HG03097 (cell line): ENCODE measurements at regions not wholly inside any gene's neighbourhood (a gene's known extent, or its start where the extent isn't known, plus 50 kb on each side); places are given as distances from the start of the nearest gene placed in this dataset.

Experiments used
- ATAC-seq: cut with Tn5 transposase; IDR thresholded peaks from one replicate; pipeline ENCODE4 v1.9.1; 2021; ENCODE audit not compliant: unreplicated experiment, low FRiP score

DNA sequence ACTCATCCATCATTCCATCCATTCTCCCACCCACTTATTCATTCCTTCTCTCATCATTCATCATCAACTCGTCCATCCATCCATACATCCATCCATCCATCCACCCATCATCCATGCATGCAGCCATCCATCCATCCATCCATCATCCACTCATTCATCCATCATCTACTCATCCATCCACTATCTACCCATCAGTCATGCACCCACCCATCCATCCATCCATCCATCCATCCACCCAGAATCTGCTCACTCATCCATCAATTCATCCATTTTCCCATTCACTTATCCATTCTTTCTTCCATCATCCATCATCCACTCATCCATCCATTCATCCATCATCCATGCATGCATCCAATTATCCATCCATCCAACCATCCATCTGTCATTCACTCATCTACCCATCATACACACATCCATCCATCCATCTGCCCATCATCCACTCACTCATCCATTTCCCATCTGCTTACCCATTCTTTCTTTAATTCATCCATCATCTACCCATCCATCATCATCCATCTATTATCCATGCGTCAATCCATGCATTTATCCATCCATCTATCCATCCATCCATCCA, 107.1 kb upstream of the WSCD2 start:
- ATAC-seq = no peak

DNA sequence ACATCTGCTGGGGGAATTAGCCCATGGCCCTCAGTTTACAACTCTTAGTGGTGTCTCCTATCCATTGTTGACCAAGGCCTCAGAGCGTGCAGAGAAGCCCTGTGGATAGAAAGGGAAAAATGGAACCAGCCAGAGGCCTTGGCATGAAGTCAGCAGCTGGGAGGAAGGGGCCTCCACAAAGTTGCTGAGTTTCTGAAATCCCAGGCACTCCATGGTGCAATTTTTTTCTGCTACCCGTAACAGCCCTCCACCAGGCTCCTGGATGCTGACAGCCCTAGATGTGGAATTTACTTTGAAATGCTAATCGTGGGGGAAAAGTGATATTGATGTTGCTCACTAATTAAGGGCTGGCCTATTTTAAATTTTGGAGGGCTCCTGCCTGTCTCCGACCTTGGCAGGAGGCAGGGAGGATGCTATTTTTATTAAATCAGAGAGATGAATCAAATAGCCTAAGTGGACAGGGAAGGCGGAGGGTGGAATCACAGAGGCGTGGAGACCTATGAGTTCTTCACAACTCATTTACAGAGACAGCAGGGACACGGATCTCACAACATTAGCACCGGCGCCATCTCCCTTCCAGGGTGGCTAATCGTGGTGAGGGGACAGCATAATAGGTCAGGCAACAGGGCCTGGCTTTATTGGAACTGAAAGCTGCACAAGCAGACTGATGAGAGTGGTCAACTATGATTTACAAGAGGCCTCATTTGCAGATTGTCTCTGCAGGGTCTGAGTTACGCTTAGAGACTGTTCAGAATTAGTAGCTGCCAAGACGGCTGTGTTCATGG, 99.8 kb upstream of the WSCD2 start:
- no peak for ATAC-seq

DNA sequence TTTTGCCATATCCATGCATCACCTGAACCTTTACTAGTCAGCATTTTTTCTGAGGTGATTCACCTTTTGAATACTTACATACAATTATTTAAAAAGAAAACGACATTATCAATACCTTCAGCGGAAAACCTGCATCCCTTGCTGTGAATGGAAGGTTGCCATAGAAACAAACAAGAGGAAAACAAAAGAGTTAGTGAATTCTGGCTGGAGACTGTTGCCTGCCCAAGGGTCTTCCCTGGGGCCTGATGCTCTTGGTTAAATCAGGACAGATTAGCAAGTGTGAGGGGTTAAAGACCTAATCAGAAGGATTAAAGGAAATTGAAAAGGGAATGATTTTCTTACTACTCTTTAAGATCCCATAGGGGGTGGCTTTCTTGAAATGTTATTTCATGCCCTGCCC, 96.0 kb upstream of the WSCD2 start:
- ATAC-seq = no peak

DNA sequence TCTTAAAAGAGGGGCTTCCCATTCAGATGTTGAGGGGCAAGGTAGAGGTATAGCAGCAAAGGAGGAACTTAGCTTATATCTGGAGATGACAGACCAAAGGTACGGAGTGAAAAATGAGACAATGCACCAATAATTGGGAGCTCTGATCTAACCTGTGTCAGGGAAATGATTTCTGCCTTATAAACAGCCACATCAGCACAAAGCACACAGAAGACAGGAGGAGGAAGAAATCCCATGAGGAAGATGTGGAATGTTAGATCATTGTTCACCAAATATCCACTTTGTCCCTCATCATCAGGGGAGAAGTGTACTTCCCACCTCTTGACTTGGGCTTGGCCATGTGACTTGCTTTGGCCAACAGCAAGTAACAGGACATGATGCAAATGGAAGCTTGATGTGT, 93.7 kb upstream of the WSCD2 start:
- no peak for ATAC-seq

DNA sequence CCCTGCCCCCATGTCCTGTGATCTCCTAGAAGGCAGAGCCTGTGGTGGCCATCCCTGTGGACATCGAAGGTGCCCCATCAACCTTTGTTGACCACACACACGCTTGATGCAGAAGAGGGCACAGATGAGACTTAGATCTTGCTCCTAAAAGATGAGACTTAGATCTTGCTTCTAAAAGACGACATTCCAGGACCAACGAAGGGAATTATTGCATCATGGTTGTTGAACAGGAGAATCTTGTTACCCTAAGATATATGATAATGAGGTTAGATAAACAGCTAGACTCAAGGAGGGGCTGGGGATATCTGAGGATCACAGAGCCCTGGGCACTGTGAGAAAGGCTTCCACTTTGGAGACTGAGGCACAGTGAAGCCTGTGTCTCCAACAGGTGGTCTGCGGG, 91.1 kb upstream of the WSCD2 start:
- no peak for ATAC-seq

DNA sequence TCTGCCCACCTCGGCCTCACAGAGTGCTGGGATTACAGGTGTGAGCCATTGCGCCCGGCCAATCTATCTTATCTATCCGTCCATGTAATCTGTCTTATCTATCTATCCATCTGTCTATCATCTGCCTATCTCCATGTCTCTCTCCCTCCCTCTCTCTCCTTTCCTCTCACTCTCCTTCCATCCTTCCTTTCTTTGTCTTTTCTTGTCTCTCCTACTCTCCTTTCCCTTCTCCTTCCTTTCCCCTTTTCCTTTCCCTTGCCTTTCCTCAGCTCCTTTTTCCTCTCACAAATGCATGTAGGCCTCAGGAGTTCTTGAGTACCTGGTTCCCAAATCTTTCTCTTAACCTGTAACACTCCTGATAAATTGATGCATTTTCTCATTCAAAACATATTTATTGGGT, 89.3 kb upstream of the WSCD2 start:
- no peak for ATAC-seq

DNA sequence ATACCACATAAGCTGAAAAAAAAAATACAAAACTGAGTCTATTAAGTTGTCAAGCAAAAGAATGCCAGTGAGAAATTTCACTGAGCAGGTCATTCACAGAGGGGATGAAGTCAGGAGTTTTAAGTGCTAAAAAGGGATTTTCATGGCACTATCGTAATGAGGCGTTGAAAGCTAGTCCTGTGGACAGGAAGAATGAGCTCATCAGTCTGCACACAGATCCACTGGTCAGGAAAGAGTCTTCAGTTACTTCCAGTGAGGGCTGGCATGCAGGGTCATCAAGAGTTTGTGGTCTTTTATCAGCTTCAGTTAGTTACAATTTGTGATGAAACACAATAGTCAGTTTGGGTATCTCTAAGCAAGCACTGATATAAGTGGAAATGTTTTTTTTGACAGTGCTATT, 88.1 kb upstream of the WSCD2 start:
- ATAC-seq = no peak

DNA sequence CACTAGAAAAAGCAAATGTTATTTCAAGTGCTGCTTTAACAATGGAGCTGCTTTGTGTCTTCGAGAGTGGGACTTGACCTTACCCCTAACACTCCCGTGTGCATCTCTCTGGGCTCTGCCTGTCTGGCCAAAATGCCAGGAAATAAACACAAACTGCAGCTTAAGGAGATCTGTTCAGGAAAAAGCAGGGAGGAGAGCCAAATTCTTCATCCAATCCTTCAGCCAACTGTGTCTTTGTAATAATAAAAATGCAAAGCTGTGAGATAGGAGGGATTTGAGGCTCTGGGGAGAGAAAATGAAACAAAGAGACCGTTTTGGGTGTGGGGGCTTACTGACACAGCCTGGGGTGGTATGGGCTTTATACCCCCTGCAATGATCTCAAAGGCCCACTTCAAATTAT, 85.8 kb upstream of the WSCD2 start:
- ATAC-seq = no peak

DNA sequence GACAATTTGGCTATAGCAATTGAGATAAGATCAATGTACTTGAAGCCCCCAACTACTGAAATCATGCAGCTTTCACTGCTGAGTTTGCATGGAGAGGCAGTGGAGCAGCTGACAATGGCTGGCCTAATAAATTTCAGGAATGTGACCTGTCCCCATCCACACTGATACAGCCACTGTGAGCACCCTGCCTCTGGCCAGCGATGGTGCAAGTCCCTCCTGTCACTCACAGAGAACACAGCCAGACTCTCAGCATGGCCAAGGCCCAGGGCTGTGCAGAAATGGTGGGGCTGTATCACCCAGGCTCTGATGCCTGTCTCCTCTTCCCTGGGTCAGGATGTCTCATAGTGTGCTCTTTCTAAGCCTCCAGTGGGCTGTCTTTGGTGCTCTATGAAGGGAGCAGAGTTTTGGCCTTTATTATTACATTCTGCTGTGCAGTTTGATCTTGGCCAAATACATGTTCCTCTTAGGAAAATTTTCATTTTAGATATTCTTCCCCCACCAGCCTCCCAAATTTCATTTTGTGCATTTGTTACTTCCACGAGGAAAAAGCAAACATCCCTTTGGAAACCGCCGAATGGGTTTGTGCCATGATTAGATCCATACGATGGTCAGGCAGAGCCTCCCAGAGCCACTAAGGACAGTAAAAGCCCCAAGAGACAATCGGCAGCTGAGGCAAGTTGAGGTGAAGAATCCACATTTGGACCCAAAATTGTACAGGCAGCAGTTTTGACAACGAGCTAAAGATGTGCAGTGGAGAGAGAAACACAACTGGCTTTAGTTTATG, 85.1 kb upstream of the WSCD2 start:
- no peak for ATAC-seq

DNA sequence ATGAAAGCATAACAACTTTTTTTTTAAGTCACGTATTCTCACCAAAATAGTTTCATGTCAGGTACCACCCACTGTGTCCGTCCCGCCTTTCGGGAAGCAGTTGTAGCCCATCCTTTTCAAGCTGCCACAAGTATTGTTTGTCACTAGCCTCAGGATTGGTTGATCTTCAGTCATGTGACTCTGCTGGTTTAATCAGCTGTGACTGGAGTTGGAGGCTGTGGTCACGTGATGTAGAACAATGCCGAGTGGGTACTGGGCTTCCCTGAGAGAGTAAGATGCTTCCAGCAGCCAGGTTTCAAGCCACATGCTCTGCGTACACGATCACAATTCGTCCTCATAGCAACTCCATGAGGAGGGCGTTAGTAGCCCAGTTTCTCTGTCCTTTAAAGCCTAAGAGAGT, 83.0 kb upstream of the WSCD2 start:
- ATAC-seq = no peak

DNA sequence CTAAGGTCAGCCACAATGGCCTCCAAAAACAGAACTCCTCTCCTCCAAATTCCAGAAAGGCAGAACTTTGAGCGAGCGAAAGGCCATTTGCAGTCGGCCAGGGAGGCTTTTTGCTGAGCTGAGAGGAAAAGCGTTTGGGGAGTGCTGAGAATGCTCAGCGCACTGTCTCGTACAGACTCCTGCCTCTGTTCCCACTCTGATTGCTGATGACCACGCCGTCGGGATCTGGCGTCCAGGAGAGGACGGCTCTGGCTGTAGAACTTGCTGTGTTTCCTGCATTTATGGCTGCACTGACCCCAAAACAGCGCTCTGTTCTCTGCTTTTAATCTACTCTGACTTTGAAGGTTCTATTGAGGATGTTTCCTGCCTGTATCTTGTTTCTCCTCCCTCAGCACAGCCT, 82.4 kb upstream of the WSCD2 start:
- no peak for ATAC-seq

DNA sequence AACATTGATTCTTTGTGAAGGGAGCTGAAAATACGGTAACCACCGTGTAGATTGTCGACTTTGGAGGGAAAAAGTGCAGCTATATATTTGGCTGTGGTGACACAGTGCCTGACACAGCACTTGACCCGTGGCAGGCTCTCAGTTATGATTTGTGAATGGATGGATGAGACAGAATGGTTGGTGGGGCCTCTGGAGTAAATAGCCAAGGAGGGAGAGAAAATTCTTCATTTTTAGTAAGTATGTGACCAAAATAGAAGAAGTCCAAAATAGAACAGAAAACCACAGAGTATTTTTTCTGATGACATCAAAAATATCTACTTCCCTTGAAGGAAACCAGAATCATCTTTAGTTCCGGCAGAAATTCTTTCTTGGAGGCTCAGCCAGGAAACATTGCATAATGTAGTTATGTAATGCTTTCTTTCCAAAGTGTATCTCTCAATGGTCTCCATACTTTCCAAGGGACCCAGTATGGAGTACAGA, 82.0 kb upstream of the WSCD2 start:
- ATAC-seq = no peak

DNA sequence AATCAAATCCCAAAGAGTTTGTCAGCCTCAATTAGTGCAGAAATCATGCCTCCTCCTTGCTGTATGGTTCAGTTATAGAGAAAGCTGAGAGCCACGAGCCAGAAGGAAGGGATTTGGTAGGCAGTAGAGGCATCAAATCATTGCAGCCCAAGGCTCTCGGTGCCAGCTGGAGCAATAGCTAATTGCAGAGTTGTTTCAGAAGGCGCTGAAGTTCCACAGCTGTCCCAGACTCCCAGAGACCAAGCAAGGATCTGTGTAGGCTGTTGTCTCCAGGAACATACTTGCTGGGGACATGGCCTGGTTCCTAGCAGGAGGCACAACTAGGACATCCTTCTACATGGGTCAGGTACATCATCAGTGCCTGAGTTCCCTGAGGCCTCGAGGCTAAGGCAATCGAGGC, 80.4 kb upstream of the WSCD2 start:
- no peak for ATAC-seq

DNA sequence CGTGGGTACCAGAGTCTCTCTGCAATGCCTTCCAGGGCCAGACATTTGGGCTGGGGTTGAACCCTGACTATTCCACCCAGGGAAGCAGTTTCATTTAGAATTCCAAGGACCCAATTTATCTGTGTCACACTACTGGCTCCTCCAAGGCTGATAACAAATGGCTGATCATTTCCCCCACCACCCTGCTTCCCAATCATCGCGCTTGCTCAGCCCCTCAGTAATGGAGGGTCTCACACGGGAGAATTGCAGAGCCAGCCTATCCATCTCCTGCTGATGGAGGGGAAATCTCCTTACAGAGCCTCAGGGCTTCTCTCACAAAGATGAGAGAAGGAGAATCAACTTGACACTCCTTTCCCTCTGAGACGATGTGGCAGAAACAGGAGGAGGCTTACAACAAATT, 78.4 kb upstream of the WSCD2 start:
- no peak for ATAC-seq

DNA sequence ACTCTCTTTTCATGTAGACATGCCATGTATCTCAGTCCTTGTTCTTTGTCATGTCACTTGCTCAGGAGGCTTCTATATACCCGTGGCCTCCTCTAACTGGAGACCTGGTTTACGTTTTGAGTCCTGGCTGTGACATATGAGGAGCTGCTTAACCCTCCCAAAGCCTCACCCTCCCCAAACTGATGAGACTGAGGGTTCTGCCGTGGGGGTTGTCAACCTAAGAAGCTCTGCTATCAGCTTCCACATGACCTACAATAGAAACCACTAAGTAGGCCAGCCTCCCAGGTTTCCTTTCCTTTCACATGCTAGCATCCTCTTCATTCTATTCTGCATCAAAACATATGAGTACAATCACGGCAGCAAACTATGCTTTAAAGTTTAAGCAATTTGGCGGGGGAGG, 76.8 kb upstream of the WSCD2 start:
- ATAC-seq = no peak

DNA sequence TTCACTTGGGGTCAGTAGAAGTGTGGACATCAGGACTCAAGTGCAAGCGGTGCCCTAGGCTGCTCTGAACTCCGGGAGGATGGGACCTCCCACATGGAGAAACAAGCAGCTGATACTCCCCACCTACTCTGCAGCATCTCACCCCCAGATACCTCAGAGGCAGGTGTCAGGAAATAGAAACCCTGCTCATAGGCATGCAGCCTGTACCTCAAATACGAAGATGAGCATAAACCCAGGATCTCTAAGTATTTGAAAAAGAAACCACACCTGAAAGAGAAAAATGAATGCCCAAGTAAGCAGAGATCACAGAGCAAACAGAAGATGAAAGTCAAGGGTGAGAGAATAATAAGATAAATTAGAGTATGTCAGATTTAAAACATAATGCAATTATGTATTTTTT, 75.6 kb upstream of the WSCD2 start:
- ATAC-seq = no peak

DNA sequence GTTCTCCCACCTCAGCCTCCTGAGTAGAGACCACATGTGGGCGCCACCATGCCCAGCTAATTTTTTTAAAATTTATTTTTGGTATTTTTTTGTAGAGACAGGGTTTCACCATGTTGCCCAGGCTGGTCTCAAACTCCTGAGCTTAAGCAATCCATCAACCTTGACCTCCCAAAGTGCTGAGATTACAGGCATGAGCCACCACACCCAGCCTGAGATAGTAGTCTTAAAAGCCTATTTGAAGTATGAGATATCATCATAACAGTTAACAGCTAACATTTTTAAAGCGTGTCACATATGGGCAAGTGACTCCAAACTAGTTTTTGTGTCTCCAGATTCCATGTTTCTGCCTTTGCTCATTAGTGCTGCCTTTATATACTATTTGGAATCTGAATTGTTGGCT, 74.6 kb upstream of the WSCD2 start:
- ATAC-seq = no peak

DNA sequence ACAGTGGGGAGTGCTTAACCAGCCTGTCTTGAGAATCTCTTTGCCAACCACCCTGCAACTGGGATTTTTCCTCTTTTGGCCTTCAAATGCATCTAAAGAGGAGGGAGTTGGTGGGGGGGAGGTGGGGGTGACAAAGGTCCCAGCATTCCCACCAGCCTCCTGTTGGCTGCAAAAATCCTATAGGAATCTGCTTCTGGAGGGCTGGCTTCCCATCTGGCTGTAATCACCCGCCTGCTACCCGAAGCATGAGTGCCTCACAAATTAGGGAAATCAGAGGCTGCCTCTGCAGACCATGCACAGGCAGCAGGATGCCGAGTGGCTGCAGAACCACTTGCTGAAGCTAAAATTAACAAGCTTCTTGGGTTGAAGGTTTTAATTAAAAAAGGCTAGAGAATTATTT, 73.9 kb upstream of the WSCD2 start:
- no peak for ATAC-seq

DNA sequence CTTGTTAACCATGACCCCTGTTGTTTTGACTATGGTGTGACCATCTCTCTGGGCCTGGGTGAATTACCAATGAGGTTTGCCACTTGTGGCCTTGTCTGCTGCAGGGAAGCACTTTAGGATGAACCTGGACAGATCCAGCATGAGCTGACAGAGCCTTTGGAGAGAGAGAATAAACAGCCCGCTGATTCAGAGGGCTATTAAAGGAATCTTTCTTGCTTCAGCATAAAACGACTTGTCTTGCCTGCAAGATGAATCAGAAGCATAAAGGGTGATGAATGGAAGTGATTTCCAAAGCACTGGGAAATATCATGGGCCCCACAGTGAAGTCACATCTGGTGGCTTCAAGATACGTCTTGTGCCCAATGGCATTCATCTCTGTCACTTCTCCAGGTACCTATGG, 69.0 kb upstream of the WSCD2 start:
- ATAC-seq = no peak

DNA sequence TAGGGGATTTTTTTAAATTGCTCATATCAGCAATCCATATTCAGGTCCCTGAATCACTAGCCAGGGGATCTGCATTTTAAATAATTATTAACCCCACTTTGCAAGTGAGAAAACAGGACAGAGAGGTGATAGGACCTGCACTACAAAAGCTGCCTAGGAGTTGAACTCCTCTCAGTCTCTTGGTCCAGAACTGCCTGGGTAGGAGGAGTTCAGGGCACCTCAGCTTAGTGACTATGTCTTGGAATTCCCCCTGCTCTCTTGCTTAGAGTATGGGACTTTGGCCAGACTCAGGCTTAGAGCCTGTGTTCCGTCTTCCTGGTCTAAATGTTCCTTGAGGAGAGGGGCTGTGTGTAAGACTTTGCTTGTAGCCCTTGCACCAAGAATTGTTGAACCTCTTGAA, 68.2 kb upstream of the WSCD2 start:
- ATAC-seq = no peak

DNA sequence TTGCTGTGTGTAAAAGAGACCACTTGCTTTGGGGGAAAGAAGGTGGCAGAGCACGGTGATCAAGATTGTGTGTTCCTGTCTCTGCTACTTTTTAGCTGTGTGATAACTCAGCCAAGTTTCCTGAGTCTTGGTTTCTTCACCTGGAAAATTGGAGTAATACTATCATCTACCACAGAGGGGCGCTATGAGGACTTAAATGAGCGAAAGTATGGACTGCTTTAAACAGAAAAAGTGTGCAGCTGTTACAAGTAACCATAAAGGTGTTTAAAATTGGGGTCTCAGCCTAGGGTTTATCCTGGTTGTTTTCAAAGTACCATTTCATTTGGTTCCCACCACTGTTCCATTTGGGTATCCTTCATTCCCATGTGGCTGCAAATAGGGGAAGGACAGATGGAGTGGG, 65.9 kb upstream of the WSCD2 start:
- ATAC-seq = no peak

DNA sequence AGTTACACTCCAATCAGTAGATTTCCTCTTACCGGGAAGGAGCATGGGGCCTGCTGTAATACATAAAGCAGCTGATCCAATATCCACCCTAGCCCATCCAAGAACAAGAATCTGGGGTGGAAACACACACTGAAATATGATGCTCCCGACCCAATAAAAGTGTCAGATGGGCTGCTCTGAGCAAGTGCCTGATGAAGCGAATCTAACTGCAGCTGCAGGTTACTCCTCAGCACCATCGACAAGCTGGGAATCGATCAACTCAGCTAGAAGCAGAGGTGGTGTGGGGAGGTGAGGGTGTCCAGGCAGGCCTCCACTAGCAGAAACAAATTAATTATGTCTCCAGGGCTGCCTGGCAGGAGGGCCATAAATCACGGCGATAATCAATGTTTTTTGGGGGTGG, 64.0 kb upstream of the WSCD2 start:
- no peak for ATAC-seq
